Sciatic nerve (tissue), 2 donors: ENCODE measurements at regions not wholly inside any gene's neighbourhood (a gene's known extent, or its start where the extent isn't known, plus 50 kb on each side); places are given as distances from the start of the nearest gene placed in this dataset.

Experiments
- ATAC-seq: fragments of 200-7000 bp; cut with Tn5 transposase; one replicate; pipeline ENCODE4 v1.9.1; 2020; ENCODE audit warnings: mild to moderate bottlenecking, moderate library complexity
- DNase-seq: peaks from one replicate; pipeline ENCODE4 v3.0.0-alpha.2; 2020; ENCODE audit warnings: low spot score
- intact Hi-C: fragments of 100-400 bp; cut with DNase I; formaldehyde crosslinking; loops from one replicate; pipeline ENCODE4 v1.14.2; 2022
- donor health status: DM: no; HTN: no; CAD: no.
- donor health status: DM: no; HTN: no; CAD: no.

DNA sequence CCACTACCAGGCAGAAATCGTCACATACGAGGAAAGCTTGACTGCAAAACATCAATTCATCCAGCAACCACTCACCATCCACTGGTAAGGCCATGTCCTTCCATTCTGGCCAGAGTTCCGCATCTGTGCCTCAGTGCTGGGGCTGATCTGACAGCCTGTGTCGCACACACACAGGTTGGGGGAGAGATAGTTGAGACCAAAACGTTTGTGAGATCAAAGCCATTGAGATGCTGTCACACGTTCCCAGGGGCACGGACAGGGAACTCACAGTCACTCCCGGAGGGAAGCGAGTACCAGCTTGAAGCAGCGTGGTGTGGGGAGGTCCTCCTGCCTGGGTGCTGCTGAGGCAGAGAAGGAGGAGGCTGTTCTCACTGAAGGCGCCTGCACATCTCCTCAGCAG, 458.5 kb upstream of the SALL3 start:
- intact Hi-C loops, result no loop called here
- DNase-seq (no peak), ATAC-seq (no peak)

DNA sequence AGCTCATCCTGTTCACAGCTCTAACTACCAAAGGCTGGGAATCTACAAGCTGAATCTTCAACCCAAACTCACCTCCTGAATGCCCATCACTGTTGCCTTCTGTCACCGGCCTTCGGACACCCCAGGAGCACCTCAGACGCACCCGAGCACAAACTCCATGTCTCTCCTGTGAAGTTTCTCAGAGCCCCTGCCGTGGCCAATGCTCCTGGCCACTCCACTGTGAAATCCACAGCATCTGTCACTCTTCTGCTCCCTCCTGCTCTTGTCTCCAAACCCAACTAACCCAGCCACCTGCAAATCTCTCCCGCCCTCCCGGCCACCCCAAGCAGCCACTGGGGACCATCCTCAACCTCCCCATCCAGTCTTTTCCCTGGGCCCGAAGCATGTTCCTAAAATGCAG, 457.9 kb upstream of the SALL3 start:
- ATAC-seq (no peak), DNase-seq (no peak)
- intact Hi-C loops, result no loop called here

DNA sequence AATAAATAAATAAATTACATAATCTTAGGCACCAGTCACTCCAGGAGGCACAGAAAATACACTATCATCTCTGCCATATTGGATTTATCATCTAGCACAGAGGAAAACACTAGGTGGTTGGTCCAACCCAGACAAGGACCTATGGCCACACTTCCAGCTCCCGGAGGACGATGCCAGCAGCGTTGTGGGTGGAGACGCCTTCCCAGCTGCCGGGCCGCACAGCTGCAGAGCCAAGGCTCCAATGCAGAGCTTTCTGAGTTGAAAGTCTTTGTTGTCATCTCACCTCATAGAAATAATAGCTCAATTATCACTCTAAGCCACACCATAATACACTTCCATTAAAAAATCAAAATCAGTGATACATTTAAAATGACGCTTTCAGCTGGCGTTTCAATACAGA, 457.1 kb upstream of the SALL3 start:
- intact Hi-C loops, result no loop called here
- DNase-seq (no peak), ATAC-seq (no peak)

DNA sequence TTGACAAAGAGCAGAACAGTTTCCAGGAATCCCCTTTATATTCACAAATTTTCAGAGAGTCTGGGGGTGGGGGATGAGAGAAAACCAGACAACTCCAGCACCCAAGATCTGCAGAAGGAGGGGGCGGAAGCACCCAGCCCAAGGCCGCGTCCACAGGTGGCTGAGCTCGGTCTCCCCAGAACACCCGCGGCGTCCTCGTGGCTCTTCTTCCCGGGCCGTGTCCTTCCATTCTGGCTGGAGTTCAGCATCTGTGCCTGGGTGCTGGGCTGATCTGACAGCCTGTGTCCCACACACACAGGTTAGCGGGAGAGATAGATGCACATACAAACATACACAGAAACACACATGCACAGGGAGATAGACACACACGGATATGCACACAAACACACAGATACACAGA, 455.8 kb upstream of the SALL3 start:
- intact Hi-C loops, result no loop called here
- DNase-seq (no peak), ATAC-seq (no peak)

DNA sequence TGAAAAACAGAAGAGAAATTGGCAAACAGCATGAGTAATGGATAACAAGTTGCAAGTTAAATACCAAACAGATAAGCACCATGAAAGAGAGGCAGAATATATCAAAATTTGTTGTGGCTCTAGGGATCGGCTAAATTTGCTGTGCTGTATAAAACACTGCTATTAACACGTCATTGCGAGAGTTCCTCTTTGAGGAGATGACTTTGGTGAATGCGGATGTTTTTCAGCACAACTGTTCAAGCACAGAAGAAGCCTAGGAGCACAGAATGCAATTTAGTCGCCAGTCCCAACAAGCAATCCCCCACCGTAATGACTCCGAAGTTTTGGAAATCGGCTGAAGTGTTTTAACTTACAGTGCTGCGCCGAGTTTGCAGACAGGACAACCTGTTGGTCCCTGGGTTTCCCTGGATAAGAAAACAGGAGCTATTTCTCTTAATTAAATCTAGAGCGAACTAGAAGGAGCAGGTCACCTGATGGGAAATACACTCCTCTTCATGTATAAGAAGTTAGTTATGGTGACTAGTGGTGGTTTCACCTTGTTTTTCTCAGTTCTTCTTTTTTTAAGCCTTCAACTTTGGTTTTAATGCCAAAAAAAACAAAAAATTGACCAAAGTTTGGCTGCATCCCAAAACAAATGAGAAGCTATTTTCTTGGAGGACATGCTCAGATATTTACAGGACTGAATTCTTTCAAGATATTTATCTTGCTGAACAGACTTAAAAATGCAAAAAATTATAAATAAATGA, 454.1 kb upstream of the SALL3 start:
- DNase-seq (no peak), ATAC-seq (peak; percentile 22)
- intact Hi-C loops, result no loop called here

DNA sequence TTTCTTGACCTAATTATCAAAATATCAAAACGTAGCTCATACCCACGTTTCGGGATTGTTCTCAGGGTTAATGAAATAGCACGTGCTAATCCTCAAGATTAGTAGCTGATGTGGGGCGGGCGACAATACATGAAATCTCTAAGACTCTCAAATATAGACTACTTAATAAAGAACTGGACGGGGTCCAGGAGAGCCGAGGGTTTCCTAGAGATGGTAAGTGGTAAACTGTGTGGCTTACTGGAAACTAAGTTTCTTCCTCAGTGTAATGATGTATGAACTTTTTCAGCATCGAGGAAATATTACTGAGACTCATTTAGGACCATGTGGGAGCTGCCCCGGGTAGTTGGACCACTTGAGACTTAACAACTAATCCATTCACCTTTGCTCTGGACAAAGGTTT, 453.3 kb upstream of the SALL3 start:
- DNase-seq, result no peak
- intact Hi-C loops, result no loop called here
- no peak for ATAC-seq

DNA sequence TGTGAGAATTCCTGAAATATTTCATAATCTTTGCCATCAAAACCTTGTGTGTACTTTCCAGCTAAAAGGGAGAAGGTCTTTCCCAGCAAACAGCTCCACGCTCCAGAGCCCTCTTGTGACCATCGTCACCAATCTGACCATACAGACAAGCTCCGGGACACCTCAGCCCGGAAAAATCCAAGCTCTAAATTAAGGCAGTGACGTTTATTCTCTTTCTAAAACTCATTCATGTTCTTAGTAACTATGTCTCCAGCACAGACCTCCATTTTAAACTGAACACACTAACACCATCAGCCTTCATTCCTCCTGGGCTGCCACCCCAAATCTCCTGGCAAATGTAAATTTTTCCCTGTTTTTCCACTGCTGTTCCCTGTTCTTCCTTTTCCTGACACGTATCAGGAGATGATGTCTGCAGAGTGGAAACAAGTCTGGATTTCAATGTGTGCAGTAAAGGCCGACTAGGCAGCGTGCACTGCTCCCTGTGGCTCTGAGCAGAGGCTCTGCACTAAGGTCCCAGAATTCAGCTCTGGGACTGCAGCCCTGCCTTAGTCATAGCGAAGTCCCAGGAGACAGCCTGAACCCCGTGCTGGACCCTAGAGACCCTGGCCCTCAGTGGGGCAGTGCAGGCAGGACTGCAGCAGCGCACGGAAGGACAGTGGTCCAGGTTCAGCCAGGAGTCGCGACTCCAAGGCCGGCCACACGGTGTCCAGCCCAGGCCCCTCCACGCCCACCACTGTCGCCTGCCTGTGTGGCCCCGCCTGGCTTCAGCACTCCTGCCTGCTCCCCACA, 452.5 kb upstream of the SALL3 start:
- DNase-seq (no peak), ATAC-seq (peak; percentile 33)
- intact Hi-C loops, result no loop called here

DNA sequence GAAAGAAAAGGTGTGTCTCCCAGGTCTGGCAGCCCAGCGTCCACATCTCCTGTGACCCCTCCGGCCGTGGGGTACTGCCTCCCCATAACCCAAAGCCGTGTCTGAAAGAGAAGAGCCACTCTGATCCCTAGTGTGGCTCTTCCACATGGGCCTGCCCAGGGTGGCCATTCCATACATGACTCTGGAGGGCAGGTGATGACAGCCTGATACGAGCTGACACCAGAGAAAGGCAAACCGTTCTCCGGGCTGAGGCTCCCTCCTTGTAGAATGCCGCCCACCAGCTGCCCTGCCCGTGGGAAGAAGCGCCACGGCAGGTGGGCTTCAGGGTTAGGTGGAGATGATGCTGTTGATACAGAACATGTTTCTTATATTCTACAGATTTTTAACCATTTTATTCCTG, 451.6 kb upstream of the SALL3 start:
- ATAC-seq (no peak), DNase-seq (no peak)
- intact Hi-C loops, result no loop called here

DNA sequence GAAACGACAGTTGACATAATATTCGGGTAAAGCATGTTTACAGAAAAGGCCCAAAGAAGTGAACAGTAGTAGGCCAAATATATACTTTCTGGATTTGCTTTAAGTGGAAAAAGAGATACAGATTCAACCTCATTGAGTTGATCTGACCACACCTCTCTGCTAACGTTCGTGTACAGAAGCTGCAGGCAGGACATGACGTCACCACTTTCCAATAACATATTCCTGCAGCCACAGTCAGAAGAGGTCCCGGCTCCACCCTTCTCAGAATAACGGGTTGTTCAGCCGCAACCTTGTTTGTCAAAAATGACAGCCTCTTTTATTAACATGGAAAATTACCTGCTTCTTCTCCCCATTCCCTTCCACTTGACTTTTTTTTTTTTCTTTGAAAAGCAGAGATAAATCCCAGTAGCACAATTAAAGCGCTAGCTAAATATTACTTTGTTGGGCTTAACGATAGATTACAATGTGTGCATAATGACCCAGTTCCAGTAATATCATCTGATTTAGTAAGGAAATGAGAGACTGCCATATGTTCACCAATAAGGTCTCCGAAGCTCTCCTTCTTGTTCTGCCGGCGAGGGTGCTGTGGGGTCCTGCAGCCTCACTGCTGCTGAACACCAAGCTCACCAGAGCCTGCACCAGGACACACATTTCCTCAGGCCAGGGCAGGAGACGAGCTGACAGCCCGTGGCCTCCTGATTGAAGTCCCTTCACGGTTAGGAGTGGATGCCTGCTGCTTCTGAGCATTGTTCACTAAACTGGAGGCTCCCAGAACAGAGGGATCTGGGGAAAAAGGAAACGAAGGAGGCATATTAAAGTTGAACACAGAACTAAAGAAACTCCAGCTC, 451.0 kb upstream of the SALL3 start:
- ATAC-seq, result no peak
- intact Hi-C loops, result no loop called here
- no peak for DNase-seq

DNA sequence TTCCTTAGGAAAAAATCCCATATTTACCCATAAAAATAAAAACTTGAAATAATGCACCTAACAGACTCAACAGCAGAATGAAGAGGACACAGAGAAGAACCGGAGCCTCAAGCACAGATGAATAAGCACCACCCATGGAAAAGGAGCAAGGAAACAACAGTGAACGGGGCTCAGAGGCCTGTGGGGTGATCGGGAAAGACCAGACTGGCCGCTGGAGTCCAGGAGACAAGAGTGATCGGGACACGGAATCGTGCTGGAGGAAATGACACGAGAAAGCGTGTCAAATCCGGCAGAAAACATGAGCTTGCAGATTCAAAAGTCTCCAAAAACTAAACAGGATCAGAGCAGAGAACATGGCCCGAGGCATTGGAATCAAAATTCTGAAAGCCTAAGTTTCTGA, 448.0 kb upstream of the SALL3 start:
- DNase-seq, result no peak
- intact Hi-C loops, result no loop called here
- no peak for ATAC-seq

DNA sequence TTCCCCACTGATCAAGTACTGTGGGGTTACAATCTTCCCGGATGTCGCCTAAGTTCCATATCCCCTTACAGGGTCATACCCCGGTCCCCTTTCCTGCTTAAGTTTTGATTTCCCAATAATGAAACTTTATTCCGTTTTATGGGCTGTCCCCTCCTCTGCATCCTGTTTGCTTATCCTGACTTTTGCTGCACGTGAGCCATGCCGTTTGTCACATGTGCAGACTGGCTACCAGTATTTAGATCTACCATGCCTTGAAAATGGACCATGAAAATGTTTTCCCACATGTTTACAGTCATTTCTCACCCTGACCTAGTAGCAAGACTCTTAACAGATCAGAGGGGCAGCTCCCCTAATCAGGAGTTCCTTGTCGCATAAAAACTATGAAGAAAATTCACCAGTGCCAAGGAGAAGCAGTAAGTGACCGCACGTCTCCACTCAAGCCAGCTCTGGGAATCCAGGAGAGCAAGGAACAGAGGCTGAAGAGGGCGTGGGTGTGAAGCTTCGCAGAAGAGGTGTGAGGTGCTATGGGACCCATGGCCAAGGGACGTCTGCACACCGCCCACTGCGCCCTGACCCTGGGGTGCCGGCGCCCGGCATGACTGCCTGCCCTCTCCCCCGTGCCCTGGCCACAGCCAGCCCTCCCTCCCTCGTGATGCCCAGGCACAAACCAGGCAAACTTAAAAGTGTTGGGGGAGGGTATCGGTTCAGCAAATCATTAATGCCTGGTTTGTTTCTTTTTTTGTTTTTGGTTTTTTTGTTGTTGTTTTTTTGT, 440.8 kb upstream of the SALL3 start:
- no peak for DNase-seq
- intact Hi-C loops, result no loop called here
- ATAC-seq, result no peak

DNA sequence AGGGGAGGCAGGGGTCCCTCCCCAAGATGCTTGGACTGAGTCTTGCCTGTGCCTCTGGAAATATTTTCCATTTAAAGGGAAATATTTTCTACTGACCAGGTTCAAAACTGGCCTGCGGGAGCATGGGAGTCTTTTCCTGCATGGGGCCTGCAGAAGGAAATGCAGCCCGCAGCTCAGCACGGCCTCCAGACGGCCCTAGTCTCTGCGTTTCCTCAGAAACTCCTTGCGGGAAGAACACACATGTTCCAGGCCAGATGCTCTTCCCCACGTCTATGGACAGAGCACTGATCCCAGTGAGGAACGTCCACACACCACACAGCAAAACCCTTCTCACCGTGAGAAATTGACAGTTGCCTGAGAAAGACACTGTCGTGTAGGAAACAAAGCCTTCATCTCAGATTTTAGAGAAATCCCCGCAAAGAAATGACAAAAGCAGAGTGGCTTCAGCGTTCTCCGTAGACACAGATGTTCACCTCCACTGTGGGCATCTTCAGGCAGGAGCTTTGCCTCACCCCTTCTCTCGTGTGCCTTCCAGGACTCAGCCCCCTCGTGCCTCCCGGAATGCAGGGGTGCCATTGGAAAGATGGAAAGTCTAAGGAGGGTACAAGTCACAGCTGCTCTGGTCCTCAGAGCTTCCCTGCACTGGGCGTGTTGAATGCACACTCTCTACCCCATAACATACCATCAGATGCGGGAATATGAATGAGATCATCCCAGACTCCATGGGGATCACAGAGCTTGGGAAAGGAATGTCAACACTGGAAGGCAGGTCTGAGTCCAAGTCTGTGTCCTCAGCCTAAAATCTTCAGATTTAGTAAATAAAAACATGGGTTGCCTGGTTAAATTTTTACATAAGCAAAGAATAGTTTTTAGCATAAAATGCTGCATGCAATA, 438.7 kb upstream of the SALL3 start:
- intact Hi-C loops, result no loop called here
- no peak for ATAC-seq
- DNase-seq, result no peak

DNA sequence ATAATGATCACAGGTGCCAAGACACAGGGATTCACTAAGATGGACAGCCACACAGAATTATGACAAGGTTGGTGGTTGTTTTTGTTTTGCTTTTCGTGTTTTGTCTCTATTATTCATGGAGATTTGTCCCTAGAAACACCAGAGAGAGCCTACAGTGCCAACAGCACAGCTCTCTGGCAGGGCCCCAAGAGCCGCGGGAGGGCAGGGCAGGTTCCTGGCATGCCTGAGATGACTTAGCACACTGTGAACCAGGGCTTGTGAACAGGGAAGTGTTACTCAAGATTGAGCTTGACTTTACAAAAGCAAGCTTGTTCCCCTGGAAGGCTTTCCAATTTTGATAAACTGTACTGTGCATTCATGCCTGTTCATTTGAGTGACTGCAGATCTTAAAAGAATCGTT, 437.4 kb upstream of the SALL3 start:
- intact Hi-C loops, result no loop called here
- ATAC-seq, result peak; percentile 88
- DNase-seq, result peak; percentile 79

DNA sequence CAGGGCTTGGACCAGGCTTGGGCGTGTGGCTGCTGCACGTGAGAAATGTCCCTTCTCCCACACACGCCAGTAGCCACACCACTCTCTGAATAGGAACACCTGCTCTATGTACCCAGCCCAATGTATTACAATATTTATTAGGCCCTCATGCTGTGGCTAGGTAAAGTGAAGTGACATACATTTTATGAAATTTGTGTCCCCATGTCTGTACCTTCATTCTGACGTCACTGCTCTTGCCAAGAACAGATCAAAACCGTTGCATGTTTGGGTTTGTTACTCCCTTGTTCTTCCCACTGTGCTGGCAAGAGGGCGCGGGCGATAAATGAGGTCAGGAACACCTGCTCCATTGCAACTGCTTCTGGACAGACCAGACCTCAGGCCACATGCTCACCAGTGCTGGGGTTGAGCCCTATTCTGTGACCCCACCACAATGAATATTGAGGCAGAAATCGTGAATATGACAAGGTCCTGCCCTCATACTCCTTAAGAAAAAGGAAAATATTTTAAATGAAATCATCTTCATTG, 436.4 kb upstream of the SALL3 start:
- DNase-seq, result no peak
- ATAC-seq, result no peak
- intact Hi-C loops, result no loop called here

DNA sequence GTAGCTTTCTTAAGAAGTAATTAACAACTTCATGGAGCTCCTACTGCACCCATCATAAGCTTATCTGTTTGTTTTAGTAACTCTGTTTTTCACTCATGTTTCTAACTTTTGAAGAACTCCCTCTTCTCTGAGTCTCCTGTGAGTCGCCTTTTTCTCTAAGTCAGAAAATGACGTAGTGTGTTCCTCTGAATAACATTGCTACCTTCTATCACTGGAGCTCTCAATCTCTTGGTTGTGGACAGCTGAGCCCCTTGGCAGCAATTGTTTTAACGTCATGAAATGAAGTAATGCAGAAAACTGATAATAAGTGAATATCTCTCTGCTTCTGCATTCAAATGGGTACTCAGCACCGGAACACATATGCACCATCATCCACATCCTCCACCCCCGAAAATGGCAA, 433.3 kb upstream of the SALL3 start:
- ATAC-seq, result no peak
- DNase-seq, result no peak
- intact Hi-C loops, result no loop called here

DNA sequence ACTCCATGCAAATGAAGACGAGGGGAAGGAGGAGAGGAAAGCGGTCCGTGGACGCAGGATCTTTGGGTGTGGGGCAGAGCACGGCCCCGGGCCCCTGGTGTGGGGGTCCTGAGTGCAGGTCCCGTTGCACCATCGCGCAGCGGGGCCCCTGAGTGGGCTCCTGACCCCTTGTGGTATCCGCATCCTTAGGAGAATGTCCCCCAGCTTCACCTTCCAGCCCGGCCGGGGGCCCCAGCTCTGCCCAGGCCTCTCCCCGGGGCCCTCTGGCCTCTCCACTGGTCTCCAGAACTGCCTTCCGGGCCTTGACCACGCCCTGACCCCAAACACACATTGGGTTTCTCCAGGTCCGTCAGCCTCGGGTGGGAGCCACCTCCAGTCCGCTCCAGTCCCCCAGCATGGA, 431.8 kb upstream of the SALL3 start:
- DNase-seq, result peak; percentile 50
- intact Hi-C loops, result no loop called here
- no peak for ATAC-seq

DNA sequence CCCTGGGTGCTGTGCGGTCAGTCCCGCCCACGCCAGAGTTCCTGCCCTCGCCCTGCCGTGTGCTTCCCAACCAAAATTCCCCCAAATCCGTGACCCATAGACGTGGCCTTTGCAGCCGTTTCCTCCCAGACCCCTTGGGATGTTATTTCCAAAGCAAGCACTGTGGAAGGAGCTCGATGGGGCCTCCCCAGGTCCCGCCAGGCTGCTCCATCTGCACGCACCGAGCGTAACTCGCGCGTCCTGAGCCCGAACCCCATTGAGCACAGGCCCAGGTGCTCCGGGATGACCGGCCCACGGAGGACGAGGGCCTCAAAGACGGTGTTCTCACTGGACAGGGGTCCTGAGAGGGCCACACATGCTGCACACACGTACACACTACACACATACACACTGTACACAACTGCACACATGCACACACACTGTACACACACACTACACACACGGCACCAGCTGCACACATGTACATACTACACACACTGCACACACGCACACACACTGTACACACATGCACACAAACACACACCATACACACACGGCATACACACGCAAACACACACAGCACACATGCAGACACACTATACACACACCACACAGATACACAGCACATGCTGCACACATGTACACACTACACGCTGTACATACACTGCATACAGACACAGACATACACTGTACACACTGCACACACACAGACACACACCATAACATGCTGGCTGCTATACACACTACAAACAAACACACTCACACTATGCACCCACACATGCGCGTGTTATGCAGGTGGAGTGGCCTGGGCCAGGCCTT, 431.2 kb upstream of the SALL3 start:
- intact Hi-C loops, result no loop called here
- ATAC-seq (no peak), DNase-seq (peak; percentile 51)
